HUES64 (cell line): ENCODE measurements at regions not wholly inside any gene's neighbourhood (a gene's known extent, or its start where the extent isn't known, plus 50 kb on each side); places are given as distances from the start of the nearest gene placed in this dataset.

Source experiments
- H3K27ac ChIP-seq: 2 replicates; pipeline ENCODE4 v1.7.0; 2013; ENCODE audit warnings: low read depth, low read length, inconsistent platforms
- H3K27me3 ChIP-seq: 2 replicates; pipeline ENCODE4 v1.6.1; 2013; ENCODE audit warnings: mild to moderate bottlenecking, low read length; ENCODE audit not compliant: insufficient read depth
- H3K36me3 ChIP-seq: 2 replicates; pipeline ENCODE4 v1.6.1; 2013; ENCODE audit warnings: mild to moderate bottlenecking, low read length; ENCODE audit not compliant: insufficient read depth
- H3K4me1 ChIP-seq: 2 replicates; pipeline ENCODE4 v1.6.1; 2013; ENCODE audit warnings: mild to moderate bottlenecking, low read length, moderate library complexity; ENCODE audit not compliant: insufficient read depth
- H3K4me3 ChIP-seq: 2 replicates; pipeline ENCODE4 v1.5.1; 2013; ENCODE audit warnings: mild to moderate bottlenecking, low read length, moderate library complexity
- H3K9ac ChIP-seq: 2 replicates; pipeline ENCODE4 v1.6.1; 2013; ENCODE audit warnings: mild to moderate bottlenecking, low read depth, low read length
- H3K9me3 ChIP-seq: 2 replicates; pipeline ENCODE4 v1.6.1; 2013; ENCODE audit warnings: low read depth, low read length; ENCODE audit not compliant: insufficient read depth
- WGBS: fragments of 150-250, 120-280 bp; methylation state at CpG from one replicate; pipeline ENCODE4 v1.1.7; 2013; ENCODE audit warnings: missing lambda C conversion rate; 5-methylcytosine and 5-hydroxymethylcytosine counted together

GRCh38 chr2:103615611-103616105 lies 853.8 kb downstream of the TMEM182 start:
- Histone ChIP-seq H3K27me3 (no peaks in the 10 kb centered on the region), H3K9ac (no peak overlapping the region), H3K27ac (no peak overlapping the region), H3K36me3 (no peaks in the 10 kb centered on the region), H3K4me3 (no peak overlapping the region), H3K9me3 (0 out of 2 replicates have a peak, but pooled peaks cover 3% of the 10 kb centered on the region), H3K4me1 (no peaks in the 10 kb centered on the region)
- WGBS: 95% methylated on average over 5 of the region's 5 CpGs

DNA sequence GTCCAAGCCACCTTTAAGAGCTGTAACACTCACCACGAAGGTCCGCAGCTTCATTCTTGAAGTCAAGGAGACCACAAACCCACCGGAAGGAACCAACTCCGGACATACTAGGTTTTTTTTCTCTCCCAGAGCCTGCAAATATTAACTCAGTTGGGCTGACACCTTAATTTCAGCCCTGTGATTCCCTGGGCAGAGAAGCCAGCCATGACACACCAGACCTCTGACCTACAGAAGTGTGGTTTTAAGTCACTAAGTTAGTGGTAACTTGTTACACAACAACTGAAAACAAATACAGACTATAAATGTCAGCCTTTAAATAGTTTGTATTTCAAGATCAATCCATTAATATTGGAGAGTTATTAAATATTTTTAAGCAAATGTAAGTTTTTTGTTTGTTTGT lies 855.1 kb downstream of the TMEM182 start:
- 96% methylated on average over 4 of the region's 4 CpGs for WGBS
- H3K9me3 ChIP-seq: peaks cover 15% of the 10 kb centered on the region
- no peak overlapping the region for H3K9ac ChIP-seq
- H3K4me1 ChIP-seq: no peaks in the 10 kb centered on the region
- H3K27me3 ChIP-seq: no peaks in the 10 kb centered on the region
- no peak overlapping the region for H3K27ac ChIP-seq
- no peaks in the 10 kb centered on the region for H3K36me3 ChIP-seq
- no peak overlapping the region for H3K4me3 ChIP-seq

DNA sequence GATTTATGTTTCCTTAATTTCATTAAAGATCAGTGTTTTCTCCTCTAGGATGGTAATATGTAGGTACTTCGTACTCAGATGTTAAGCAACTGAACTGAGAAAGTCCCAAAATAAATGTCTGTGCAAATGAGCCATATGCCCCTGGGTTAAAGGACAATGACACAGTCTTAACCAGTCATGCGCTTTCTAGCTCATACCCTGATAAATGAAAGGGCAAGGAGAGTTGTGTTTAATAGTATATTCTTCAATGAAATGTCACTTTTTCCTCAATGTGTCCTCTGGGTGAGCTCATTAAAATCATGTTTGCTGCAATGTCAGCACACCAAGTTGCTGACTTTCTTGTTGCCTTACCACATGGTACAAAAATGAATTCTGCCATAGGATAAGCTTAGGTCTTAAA lies 856.3 kb downstream of the TMEM182 start:
- 96% methylated on average over 2 of the region's 2 CpGs for WGBS
- H3K9ac ChIP-seq: no peak overlapping the region
- H3K27ac ChIP-seq: no peak overlapping the region
- H3K36me3 ChIP-seq: no peaks in the 10 kb centered on the region
- H3K4me3 ChIP-seq: no peak overlapping the region
- no peaks in the 10 kb centered on the region for H3K27me3 ChIP-seq
- H3K9me3 ChIP-seq: peaks cover 21% of the 10 kb centered on the region
- no peaks in the 10 kb centered on the region for H3K4me1 ChIP-seq

GRCh38 chr2:103627301-103627700 lies 865.5 kb downstream of the TMEM182 start:
- no peak overlapping the region for H3K27ac ChIP-seq
- no peaks in the 10 kb centered on the region for H3K27me3 ChIP-seq
- H3K9me3 ChIP-seq: peaks cover 6% of the 10 kb centered on the region; the same call in 1 of the 2 replicates
- H3K36me3 ChIP-seq: no peaks in the 10 kb centered on the region
- H3K4me1 ChIP-seq: no peaks in the 10 kb centered on the region
- WGBS: 75% methylated on average over 1 of the region's 1 CpG
- H3K4me3 ChIP-seq: no peak overlapping the region
- H3K9ac ChIP-seq: no peak overlapping the region

DNA sequence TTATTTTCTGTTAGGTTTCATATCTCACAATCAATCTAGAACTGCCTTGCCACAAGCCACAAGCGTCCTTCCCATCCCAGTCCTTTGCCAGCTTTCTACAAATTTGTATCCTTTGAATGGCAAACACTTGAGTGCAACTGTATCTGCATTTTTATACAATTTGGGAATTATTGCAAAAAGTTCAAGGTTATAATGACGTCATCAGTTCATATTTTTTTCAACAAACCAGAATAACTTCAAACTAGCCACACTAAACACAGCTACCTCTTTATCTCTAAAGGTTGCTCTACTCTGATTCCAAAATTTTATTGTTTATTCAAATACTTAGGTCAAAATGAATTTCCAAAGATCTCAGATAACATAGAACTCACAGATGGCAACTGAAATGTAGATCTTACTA lies 877.1 kb downstream of the TMEM182 start:
- Histone ChIP-seq H3K9ac (no peak overlapping the region), H3K4me1 (no peaks in the 10 kb centered on the region), H3K27me3 (no peaks in the 10 kb centered on the region), H3K9me3 (no peaks in the 10 kb centered on the region), H3K36me3 (no peaks in the 10 kb centered on the region), H3K27ac (no peak overlapping the region), H3K4me3 (no peak overlapping the region)
- 94% methylated on average over 2 of the region's 2 CpGs for WGBS

DNA sequence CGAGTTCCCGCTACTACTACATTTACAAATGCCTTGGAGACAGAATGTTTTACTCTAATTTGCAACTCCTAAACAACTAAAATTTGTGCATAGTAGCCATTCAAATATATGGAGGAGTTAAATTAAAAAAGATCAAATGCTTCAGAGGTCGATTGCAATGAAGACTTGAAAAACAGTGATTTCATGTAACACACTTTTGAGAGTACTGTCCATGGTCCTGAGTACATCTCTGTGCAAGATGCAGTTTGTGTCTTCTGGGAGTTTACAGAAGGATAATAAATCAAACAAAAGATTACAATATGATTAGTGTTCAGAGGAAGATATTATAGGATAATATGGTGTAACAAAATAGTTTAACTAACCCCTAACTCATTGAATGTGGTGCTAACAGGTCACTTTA lies 894.7 kb downstream of the TMEM182 start:
- Histone ChIP-seq H3K27me3 (no peaks in the 10 kb centered on the region), H3K27ac (no peak overlapping the region), H3K9ac (no peak overlapping the region), H3K36me3 (no peaks in the 10 kb centered on the region), H3K4me3 (no peak overlapping the region), H3K4me1 (no peaks in the 10 kb centered on the region), H3K9me3 (no peaks in the 10 kb centered on the region)
- 68% methylated on average over 2 of the region's 3 CpGs for WGBS

- Histone ChIP-seq H3K9ac (no peak overlapping the region), H3K36me3 (no peaks in the 10 kb centered on the region), H3K27me3 (no peaks in the 10 kb centered on the region), H3K4me3 (no peak overlapping the region), H3K9me3 (no peaks in the 10 kb centered on the region), H3K27ac (no peak overlapping the region), H3K4me1 (0 out of 2 replicates have a peak, but pooled peaks cover 5% of the 10 kb centered on the region)
Observed at GRCh38 chr2:103660519-103660918, 898.7 kb downstream of the TMEM182 start.

DNA sequence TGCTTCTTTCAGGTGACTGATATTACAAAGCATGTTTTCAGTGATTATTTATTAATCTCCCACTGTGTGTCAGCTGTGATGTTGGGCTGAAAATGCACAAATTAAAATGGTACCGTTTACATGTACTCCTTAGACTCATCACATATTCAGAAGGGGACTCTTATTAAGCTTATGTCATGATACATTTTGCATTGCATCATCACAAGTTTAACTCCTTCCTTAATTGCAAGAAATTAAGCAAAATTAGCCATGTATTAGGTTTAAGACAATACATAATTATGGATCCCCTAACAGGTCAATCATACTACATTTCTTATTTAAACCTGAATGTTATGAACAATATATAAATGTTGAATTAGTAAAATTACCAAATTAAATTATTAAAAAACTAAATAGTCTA lies 899.1 kb downstream of the TMEM182 start:
- no peaks in the 10 kb centered on the region for H3K36me3 ChIP-seq
- no peak overlapping the region for H3K4me3 ChIP-seq
- 0 out of 2 replicates have a peak, but pooled peaks cover 5% of the 10 kb centered on the region for H3K4me1 ChIP-seq
- H3K27me3 ChIP-seq: no peaks in the 10 kb centered on the region
- no peak overlapping the region for H3K27ac ChIP-seq
- no peak overlapping the region for H3K9ac ChIP-seq
- no peaks in the 10 kb centered on the region for H3K9me3 ChIP-seq
- 63% methylated on average over 1 of the region's 1 CpG for WGBS

DNA sequence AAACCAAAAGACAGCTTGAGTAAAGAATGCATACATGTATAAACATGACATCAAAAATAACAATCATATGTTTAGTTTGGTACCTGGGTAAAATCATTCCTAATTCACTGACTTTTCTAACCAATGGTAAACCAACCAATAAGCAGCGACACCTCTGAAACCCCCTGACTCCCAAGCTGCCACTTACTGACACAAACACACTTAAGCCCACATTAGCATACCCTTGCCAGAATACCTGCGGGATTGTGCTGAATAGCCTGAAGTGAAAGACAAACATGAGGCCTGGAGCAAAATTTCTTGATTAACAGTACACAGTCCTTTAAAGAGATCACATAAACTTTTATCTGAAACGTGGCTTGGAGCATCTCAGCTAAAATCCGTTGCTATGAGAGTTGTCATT lies 902.9 kb downstream of the TMEM182 start:
- Histone ChIP-seq H3K4me1 (0 out of 2 replicates have a peak, but pooled peaks cover 5% of the 10 kb centered on the region), H3K9ac (no peak overlapping the region), H3K27ac (no peak overlapping the region), H3K4me3 (no peak overlapping the region), H3K27me3 (no peaks in the 10 kb centered on the region), H3K9me3 (no peaks in the 10 kb centered on the region), H3K36me3 (no peaks in the 10 kb centered on the region)
- 39% methylated on average over 3 of the region's 4 CpGs for WGBS

DNA sequence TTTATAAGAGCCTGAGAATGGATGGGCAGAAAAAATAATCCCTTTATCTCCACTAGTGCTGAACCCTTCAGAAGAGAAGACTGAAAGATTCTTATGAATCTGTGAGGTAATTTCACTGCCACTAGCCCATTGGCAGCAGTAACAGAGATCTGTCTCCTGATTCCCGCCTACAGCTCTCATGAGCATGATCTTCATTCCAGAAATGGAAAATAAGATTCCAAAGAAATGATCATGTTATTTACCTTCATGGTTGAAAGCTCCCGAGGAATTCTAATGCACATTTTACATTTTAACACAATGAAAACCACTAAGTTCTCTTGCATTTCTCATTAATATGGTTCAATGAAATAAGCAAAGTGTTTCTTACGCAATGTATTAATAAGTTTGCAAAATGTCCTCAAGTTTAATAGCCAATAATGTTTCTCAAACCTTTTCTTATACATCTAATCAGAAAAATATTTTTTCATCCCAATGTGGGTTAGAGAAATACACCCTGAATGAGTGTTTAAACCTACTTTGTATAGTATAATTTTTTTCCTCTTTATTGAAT lies 905.6 kb downstream of the TMEM182 start:
- no peak overlapping the region for H3K27ac ChIP-seq
- no peaks in the 10 kb centered on the region for H3K27me3 ChIP-seq
- H3K4me1 ChIP-seq: 0 out of 2 replicates have a peak, but pooled peaks cover 5% of the 10 kb centered on the region
- 97% methylated on average over 3 of the region's 3 CpGs for WGBS
- H3K4me3 ChIP-seq: no peak overlapping the region
- no peak overlapping the region for H3K9ac ChIP-seq
- no peaks in the 10 kb centered on the region for H3K9me3 ChIP-seq
- no peaks in the 10 kb centered on the region for H3K36me3 ChIP-seq

GRCh38 chr2:103669531-103669930 lies 907.7 kb downstream of the TMEM182 start:
- Histone ChIP-seq H3K4me1 (0 out of 2 replicates have a peak, but pooled peaks cover 4% of the 10 kb centered on the region), H3K9ac (no peak overlapping the region), H3K4me3 (no peak overlapping the region), H3K27me3 (no peaks in the 10 kb centered on the region), H3K9me3 (no peaks in the 10 kb centered on the region), H3K27ac (no peak overlapping the region), H3K36me3 (no peaks in the 10 kb centered on the region)
- WGBS: 93% methylated on average over 6 of the region's 6 CpGs
